ENCODE measurements at regions not wholly inside any gene's neighbourhood (a gene's known extent, or its start where the extent isn't known, plus 50 kb on each side); places are given as distances from the start of the nearest gene placed in this dataset.

DNA sequence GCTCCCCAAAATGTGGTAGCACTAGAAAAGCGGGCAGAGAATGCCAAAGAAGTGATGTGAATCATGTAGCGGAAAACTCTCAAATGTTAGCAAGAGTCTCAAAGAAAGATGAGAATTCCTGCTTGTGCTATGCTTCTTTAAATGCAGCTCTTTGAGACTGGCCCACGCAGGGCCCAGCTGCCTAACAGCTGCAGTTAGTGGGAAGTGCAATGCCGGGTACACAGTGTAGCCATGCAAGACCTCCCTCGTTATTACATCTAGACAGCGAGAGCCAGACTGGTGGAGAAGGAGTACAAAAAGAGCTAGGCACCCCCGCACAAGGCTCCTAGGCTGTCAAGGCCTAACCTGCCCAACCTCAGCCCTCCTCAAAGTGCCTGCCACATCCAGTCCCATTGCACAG is 201.7 kb upstream of the PRDM1 start:
- TF ChIP-seq, protein P1, sequence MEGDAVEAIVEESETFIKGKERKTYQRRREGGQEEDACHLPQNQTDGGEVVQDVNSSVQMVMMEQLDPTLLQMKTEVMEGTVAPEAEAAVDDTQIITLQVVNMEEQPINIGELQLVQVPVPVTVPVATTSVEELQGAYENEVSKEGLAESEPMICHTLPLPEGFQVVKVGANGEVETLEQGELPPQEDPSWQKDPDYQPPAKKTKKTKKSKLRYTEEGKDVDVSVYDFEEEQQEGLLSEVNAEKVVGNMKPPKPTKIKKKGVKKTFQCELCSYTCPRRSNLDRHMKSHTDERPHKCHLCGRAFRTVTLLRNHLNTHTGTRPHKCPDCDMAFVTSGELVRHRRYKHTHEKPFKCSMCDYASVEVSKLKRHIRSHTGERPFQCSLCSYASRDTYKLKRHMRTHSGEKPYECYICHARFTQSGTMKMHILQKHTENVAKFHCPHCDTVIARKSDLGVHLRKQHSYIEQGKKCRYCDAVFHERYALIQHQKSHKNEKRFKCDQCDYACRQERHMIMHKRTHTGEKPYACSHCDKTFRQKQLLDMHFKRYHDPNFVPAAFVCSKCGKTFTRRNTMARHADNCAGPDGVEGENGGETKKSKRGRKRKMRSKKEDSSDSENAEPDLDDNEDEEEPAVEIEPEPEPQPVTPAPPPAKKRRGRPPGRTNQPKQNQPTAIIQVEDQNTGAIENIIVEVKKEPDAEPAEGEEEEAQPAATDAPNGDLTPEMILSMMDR (IDR thresholded peaks at IDR 0.05), result no peak
- TF ChIP-seq POLR2A (IDR thresholded peaks at IDR 0.05), result no peak
